ENCODE measurements at regions not wholly inside any gene's neighbourhood (a gene's known extent, or its start where the extent isn't known, plus 50 kb on each side); places are given as distances from the start of the nearest gene placed in this dataset.

GRCh38 chr10:131651674-131652437, 249.0 kb upstream of the PPP2R2D start:
- no peak for DNase-seq

- no peak for DNase-seq
Measured at GRCh38 chr10:131652438-131653139, 248.2 kb upstream of the PPP2R2D start.

GRCh38 chr10:131653140-131653539, 247.7 kb upstream of the PPP2R2D start:
- no peak for DNase-seq

DNA sequence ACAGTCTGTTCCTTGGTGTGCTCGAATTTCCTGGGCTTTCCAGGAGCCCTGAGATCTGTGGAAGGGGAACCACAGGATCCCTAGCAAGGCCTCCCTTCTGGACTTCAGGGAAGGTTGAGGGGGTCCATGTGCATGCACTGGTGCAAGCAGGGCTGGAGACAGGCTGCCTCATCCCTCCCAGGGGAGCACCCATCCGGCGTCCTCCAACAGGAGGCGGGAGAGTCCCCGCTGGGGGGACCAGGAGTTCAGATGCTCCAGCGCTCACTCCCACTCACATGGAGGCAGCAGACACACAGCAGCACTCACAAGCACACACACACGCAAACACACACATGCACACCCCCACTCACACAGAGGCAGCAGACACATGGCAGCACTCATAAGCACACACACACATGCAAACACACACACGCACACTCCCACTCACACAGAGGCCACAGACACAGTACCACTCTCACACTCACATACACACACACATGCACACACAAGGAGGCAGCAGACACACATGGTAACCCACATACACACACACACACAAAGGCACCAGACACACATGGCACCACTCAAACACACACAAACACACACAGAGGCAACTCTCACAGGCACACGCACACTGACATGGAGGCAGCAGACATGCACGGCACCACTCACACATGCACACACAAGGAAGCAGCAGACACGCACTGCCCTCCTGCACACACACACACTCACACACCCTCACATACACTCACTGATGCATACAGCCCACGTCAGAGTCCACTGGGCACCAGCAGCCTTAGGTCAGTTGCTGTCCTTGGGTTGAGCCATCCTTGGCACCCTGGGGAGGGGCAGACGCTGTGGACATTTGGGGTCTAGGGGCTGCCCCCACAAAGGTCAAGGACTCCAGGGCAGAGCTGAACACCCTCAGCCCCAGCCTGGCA, 247.0 kb upstream of the PPP2R2D start:
- no peak for DNase-seq

DNA sequence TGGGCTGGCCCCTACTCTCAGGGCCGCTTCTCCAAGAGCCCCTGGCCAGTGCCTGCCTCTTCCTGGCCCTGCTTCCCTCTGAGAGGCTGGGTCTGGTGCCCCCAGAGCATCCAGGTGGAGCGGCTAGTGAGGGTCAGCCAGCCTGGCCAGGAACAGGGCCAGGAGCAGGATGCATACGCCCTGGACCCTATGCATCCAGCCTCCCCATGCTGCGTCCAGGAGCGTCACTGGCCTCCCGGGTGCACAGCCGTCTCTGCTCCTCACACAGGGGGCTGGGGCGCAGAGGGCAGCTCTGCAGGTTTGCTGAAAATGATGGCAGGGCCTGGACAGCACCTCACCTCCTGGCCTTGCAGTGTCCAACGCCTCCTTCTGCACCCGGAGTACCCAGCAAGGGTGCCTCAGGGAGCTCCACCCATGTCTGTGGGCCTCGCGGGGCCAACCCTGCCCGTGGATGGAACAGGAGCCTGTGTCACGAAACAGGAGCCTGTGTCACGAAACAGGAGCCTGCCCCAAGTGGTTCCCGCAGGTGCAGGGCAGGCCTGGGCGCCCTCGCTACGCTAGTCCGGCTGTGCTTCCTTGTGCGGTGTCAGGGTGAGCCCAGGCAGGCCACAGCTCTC, 246.2 kb upstream of the PPP2R2D start:
- no peak for DNase-seq

GRCh38 chr10:131655101-131655849, 245.5 kb upstream of the PPP2R2D start:
- no peak for DNase-seq

- DNase-seq: no peak
Measured at GRCh38 chr10:131656009-131656408, 244.8 kb upstream of the PPP2R2D start.

DNA sequence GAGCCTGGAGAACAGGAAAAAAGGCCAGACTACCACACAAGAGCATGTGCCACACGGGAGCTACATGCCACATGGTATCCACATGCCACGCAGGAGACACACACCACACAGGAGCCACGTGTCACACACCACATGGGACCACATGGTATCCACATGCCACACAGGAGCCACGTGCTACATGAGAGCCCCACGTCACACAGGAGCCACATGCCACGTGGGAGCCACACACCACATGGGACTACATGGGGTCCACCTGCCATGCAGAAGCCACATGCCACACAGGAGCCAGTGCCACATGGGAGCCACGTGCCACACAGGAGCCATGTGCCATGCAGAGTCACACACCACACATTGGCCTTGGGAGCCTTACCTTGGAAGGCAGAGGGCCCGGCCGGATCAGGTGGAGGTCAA, 244.4 kb upstream of the PPP2R2D start:
- DNase-seq: no peak

- no peak for DNase-seq
Measured at GRCh38 chr10:131657318-131657984, 243.4 kb upstream of the PPP2R2D start.

DNA sequence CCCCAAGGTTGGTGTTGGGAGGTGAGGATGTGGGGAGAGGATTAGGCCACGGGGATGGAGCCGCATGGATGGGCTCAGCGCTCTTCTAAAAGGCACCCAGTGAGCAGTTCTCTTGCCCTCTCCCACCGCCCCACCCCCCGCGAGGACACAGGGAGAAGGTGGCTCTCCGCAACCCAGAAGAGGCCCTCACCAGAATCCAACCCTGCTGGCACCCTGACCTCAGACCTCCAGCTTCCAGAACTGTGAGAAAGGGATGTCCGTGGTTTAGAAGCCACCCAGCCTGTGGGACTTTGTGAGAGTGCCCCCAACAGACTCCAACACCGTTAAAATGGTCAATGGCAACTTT, 242.8 kb upstream of the PPP2R2D start:
- DNase-seq: no peak

DNA sequence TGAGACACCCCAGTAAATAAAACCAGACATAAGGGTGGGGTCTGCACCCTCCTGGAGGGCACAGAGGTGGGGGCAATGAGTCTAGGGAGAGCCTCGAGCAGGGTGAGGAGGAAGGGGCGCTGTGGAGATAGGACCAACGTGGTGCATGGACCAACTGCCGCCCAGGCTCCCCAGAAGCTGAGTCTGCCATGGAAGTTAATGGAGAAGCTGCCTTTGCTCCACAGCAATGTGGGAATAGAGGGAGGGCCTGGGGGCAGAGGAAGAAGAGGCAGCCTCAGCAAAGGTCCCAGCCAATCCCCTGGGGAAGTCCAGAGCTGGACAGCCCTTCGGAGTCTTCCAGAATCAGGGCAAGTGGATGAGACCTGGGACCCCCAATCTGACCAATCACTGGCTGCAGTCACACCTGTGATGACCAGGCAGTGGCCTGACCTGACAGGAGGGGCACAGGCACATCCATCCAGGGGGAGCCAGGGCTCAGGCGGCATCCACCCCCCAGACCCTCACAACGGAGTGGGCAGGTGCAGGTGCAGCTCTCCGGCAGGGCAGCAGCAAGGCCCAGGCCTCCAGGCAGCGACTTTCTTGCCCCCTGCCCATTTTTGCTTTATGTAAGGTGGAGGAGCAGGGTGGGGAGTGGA, 242.2 kb upstream of the PPP2R2D start:
- DNase-seq: no peak

DNA sequence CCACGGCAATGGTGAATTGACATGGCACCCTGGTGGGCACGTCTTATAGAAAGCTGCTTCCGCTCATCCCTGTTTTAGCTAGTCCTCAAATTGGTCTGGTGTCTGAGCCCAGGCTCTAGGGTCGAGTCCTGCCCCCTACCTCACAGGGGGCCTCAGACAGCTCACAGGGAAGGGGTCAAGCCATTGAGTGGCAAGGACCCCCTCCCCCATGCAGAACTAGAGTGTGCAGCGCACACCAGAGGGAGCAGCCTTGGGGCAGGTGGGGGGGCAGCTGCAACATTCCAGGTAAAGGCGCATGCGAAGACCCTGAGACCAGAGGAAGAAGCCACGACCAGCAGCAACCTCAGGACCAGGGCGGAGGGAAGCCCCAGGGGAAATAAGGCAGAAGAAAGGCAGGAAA, 240.4 kb upstream of the PPP2R2D start:
- DNase-seq: no peak

- no peak for DNase-seq
Measured at GRCh38 chr10:131662851-131663250, 238.0 kb upstream of the PPP2R2D start.

DNA sequence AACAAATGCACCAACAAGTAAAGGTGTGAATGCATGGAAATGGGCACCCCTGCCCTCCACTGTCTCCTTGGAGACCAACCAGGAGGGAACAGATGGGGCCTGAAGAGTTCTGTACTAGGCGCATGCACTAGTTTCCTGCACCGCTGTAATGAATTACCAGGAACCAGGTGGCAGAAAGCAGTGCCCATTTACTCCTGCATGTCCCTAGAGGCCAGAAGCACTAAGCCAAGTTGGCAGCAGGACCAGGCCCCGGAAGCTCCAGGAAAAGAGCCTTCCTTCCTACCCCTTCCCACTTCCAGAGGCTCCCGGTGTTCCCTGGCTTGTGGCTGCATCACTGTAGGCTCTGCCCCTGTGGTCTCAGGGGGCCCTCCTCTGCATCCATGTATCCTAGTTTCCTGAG, 237.5 kb upstream of the PPP2R2D start:
- no peak for DNase-seq

- DNase-seq: no peak
Measured at GRCh38 chr10:131666091-131666490, 234.7 kb upstream of the PPP2R2D start.

- no peak for DNase-seq
Measured at GRCh38 chr10:131667047-131667446, 233.8 kb upstream of the PPP2R2D start.

DNA sequence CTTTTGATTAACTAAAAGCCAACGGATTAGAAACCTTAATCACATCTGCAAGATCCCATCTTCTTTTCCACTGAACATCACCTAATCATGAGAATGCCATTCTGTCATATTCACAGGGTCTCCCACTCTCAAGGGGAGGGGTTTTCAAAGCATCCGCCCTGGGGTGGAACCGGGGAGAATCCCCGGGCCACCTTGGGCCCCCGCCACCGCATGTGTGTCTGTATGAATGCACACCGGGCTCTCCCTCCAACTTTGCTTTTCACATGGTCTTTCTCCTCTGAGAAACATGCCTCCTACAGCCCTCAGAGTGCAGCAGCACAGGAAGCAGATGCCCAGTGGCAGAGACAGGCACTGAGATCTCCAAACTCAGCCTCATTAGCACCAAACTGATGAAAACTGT, 233.2 kb upstream of the PPP2R2D start:
- no peak for DNase-seq

GRCh38 chr10:131668903-131669302, 231.9 kb upstream of the PPP2R2D start:
- DNase-seq: no peak

- DNase-seq: no peak
Measured at GRCh38 chr10:131669838-131670237, 231.0 kb upstream of the PPP2R2D start.

DNA sequence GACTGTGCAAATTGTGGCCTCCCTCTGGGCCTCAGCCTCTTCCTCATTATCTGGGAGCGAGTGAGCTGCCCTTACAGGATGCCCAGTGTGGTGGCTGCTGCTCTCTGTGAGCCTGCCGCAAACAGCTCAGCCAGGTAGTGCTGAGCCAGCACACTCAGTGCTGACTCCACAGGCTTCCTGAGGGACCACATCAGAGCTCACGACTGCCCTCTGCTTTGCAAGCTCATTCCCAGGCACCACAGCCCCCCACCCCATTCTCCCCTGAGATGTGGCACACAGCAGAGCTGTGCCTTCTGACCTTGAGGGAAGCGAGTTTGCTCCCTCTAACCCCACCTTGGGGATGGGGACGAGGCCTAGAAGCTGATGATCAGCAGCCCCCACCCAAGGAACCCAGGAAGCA, 230.5 kb upstream of the PPP2R2D start:
- DNase-seq: no peak

All from renal pelvis (tissue), 1 donor.